ENCODE measurements at regions not wholly inside any gene's neighbourhood (a gene's known extent, or its start where the extent isn't known, plus 50 kb on each side); places are given as distances from the start of the nearest gene placed in this dataset.

GRCh38 chr6:167750956-167751358, 75.8 kb upstream of the AFDN start:
- TF ChIP-seq, protein P1, sequence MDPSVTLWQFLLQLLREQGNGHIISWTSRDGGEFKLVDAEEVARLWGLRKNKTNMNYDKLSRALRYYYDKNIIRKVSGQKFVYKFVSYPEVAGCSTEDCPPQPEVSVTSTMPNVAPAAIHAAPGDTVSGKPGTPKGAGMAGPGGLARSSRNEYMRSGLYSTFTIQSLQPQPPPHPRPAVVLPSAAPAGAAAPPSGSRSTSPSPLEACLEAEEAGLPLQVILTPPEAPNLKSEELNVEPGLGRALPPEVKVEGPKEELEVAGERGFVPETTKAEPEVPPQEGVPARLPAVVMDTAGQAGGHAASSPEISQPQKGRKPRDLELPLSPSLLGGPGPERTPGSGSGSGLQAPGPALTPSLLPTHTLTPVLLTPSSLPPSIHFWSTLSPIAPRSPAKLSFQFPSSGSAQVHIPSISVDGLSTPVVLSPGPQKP (IDR thresholded peaks at IDR 0.05; ENCODE audit: borderline replicate concordance, low read depth, low read length) = no peak
- TF ChIP-seq CTCF (conservative IDR thresholded peaks at IDR 0.05; ENCODE audit: low read depth, low read length) = no peak
- TF ChIP-seq POLR2A (IDR thresholded peaks at IDR 0.05; ENCODE audit: low read depth, low read length) = no peak

Measured in IMR-90 (cell line).